ENCODE measurements at regions not wholly inside any gene's neighbourhood (a gene's known extent, or its start where the extent isn't known, plus 50 kb on each side); places are given as distances from the start of the nearest gene placed in this dataset.

GRCh38 chr14:38838049-38838978 is 264.7 kb downstream of the SEC23A start:
- 40 to 81% methylated on average over 1 to 8 of the region's 27 CpGs for WGBS, 2 donors (ENCODE audit: low coverage in 1 of 2)

GRCh38 chr14:38837343-38838048 is 265.5 kb downstream of the SEC23A start:
- ATAC-seq: no peak
- 88 to 100% methylated on average over 3 of the region's 17 CpGs for WGBS, 2 donors (ENCODE audit: low coverage in 1 of 2)
- Histone ChIP-seq H3K4me3 (no peak overlapping the region), H3K9me3 (no peaks in the 10 kb centered on the region), H3K27me3 (no peaks in the 10 kb centered on the region), H3K36me3 (no peaks in the 10 kb centered on the region), H3K4me1 (peaks cover 0 to 13% (median 0%) of the 10 kb centered on the region in 3 donors), H3K27ac (no peak overlapping the region)
- no peak for TF ChIP-seq CTCF (IDR thresholded peaks at IDR 0.05)
- TF ChIP-seq POLR2AphosphoS5 (IDR thresholded peaks at IDR 0.05): no peak
- TF ChIP-seq POLR2A (IDR thresholded peaks at IDR 0.05): no peak
- TF ChIP-seq EP300 (IDR thresholded peaks at IDR 0.05): no peak

More at GRCh38 chr14:38838049-38838978, 264.7 kb downstream of the SEC23A start:
- TF ChIP-seq POLR2AphosphoS5 (IDR thresholded peaks at IDR 0.05) (no peak), CTCF (IDR thresholded peaks at IDR 0.05) (no peak), POLR2A (IDR thresholded peaks at IDR 0.05) (no peak), EP300 (IDR thresholded peaks at IDR 0.05) (no peak)
- no peak overlapping the region for H3K4me3 ChIP-seq
- no peaks in the 10 kb centered on the region for H3K36me3 ChIP-seq
- H3K27me3 ChIP-seq: no peaks in the 10 kb centered on the region
- H3K9me3 ChIP-seq: no peaks in the 10 kb centered on the region
- peaks cover 0 to 13% (median 0%) of the 10 kb centered on the region in 3 donors for H3K4me1 ChIP-seq
- H3K27ac ChIP-seq: no peak overlapping the region
- ATAC-seq: no peak

DNA sequence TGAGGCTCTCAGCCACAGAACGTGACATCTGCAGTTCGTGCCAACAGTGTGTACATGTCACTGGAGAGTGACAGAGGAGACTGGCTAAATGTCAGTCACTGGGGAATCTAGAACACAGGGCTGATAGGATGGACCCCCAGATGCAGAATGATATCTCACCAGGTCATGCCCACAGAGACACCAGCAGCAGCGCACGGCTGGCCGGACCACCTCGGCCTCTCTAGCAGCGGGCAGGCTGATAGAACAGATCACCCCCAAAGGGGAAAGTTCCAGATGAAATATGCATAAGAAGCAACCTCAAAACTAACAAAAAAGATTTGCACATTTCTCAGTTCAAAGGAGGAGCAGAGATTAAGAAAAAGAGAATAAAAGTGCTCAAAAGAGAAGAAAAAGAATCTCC is 266.5 kb downstream of the SEC23A start:
- Histone ChIP-seq H3K27me3 (no peaks in the 10 kb centered on the region), H3K4me3 (no peak overlapping the region), H3K27ac (no peak overlapping the region), H3K4me1 (peaks cover 0 to 13% (median 0%) of the 10 kb centered on the region in 3 donors), H3K36me3 (no peaks in the 10 kb centered on the region), H3K9me3 (no peaks in the 10 kb centered on the region)
- ATAC-seq: no peak
- WGBS, 2 donors (ENCODE audit: low coverage in 1 of 2): 83% methylated on average over 5 of the region's 7 CpGs; no CpG with 5 or more reads in 1 of the 2 donors
- TF ChIP-seq POLR2AphosphoS5 (IDR thresholded peaks at IDR 0.05) (no peak), EP300 (IDR thresholded peaks at IDR 0.05) (no peak), POLR2A (IDR thresholded peaks at IDR 0.05) (no peak), CTCF (IDR thresholded peaks at IDR 0.05) (no peak)

DNA sequence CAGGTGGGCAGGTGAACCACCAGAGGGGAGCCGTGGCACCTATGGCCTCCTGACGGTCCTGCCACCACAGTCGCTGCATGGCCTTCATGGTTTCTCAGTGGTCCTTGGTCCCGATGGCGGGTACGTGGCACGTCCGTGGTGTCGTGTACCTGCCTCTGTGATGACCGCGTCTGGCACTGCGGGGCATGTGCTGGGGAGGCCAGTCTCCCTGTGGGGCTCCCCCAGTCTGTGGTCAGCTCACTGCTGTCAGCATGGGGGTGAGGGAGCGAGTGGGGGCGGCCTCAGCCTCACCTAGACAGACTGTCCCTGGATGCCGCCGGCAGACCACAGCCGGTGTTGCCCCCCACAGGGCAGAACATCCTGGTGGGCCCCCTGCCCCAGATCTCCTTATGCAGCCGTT is 267.2 kb downstream of the SEC23A start:
- Histone ChIP-seq H3K27me3 (no peaks in the 10 kb centered on the region), H3K27ac (no peak overlapping the region), H3K4me3 (no peak overlapping the region), H3K9me3 (no peaks in the 10 kb centered on the region), H3K36me3 (no peaks in the 10 kb centered on the region), H3K4me1 (peaks cover 0 to 13% (median 0%) of the 10 kb centered on the region in 3 donors)
- WGBS, 2 donors (ENCODE audit: low coverage in 1 of 2): no CpG with 5 or more reads among the region's 18 CpGs
- ATAC-seq: no peak
- no peak for TF ChIP-seq POLR2A (IDR thresholded peaks at IDR 0.05)
- TF ChIP-seq CTCF (IDR thresholded peaks at IDR 0.05): no peak
- no peak for TF ChIP-seq POLR2AphosphoS5 (IDR thresholded peaks at IDR 0.05)
- TF ChIP-seq EP300 (IDR thresholded peaks at IDR 0.05): no peak

Measured in gastroesophageal sphincter (tissue), 4 donors.